ENCODE measurements at regions not wholly inside any gene's neighbourhood (a gene's known extent, or its start where the extent isn't known, plus 50 kb on each side); places are given as distances from the start of the nearest gene placed in this dataset.

GRCh38 chr20:22411627-22412450 lies 172.5 kb downstream of the FOXA2 start (continued):
- TF ChIP-seq ZNF513 (CRISPR knock-in tag; conservative IDR thresholded peaks at IDR 0.05) (no peak), NFE2L1 (CRISPR knock-in tag; IDR thresholded peaks at IDR 0.05; ENCODE audit: borderline replicate concordance) (peak; percentile 95; the same call in 1 of the 2 replicates), TERF1 (CRISPR knock-in tag; IDR thresholded peaks at IDR 0.05) (no peak), ZFP41 (CRISPR knock-in tag; IDR thresholded peaks at IDR 0.05; ENCODE audit: borderline replicate concordance) (no peak), UBTF (CRISPR knock-in tag; IDR thresholded peaks at IDR 0.05) (peak; percentile 53), FOXK1 (CRISPR knock-in tag; IDR thresholded peaks at IDR 0.05; ENCODE audit: borderline replicate concordance, low read depth) (peak; percentile 96), RAD51 (IDR thresholded peaks at IDR 0.05; ENCODE audit: borderline replicate concordance) (no peak), ZSCAN22 (CRISPR knock-in tag; IDR thresholded peaks at IDR 0.05) (0 out of 2 replicates have a peak, but pooled peaks have one; percentile 12), ZNF780A (CRISPR knock-in tag; IDR thresholded peaks at IDR 0.05) (no peak), ZC3H4 (CRISPR knock-in tag; IDR thresholded peaks at IDR 0.05; ENCODE audit: borderline replicate concordance) (no peak), SOX13 (IDR thresholded peaks at IDR 0.05) (no peak), SOX13 (CRISPR knock-in tag; conservative IDR thresholded peaks at IDR 0.05 in 1 of 2, IDR thresholded peaks at IDR 0.05 in 1 of 2) (peak in 1 of 2 experiments; percentile 71; a peak in 2 of 4 replicates), DNMT3B (CRISPR knock-in tag; conservative IDR thresholded peaks at IDR 0.05) (peak; percentile 42; the same call in 1 of the 2 replicates), ZBTB43 (CRISPR knock-in tag; conservative IDR thresholded peaks at IDR 0.05) (no peak), E2F1 (CRISPR knock-in tag; IDR thresholded peaks at IDR 0.05) (no peak), CBX5 (CRISPR knock-in tag; IDR thresholded peaks at IDR 0.05; ENCODE audit: borderline replicate concordance) (peak; percentile 89; the same call in 1 of the 2 replicates), SRSF1 (optimal IDR thresholded peaks at IDR 0.05; ENCODE audit: low read depth, low read length) (no peak), HCFC1 (IDR thresholded peaks at IDR 0.05; ENCODE audit: low read depth, low read length) (0 out of 2 replicates have a peak, but pooled peaks have one; percentile 4), JARID2 (CRISPR knock-in tag; IDR thresholded peaks at IDR 0.05; ENCODE audit: insufficient replicate concordance) (no peak), TOE1 (CRISPR knock-in tag; IDR thresholded peaks at IDR 0.05) (no peak; the same call in 1 of the 2 replicates), ELF1 (CRISPR knock-in tag; IDR thresholded peaks at IDR 0.05) (peak; percentile 43; the same call in 1 of the 2 replicates), ZNF816 (CRISPR knock-in tag; IDR thresholded peaks at IDR 0.05; ENCODE audit: borderline replicate concordance) (no peak)

Data from HepG2 (cell line).